Thoracic aorta (tissue), 2 donors: ENCODE measurements at regions not wholly inside any gene's neighbourhood (a gene's known extent, or its start where the extent isn't known, plus 50 kb on each side); places are given as distances from the start of the nearest gene placed in this dataset.
"Not testable (repeated sequence)": the region's sequence is repeated elsewhere in the genome, so short reads cannot be mapped to it uniquely, and the experiment has no call there.

ENCODE experiments used
- ATAC-seq: fragments of 150-250 bp; one replicate; pipeline ENCODE4 v1.8.0; 2017; ENCODE audit warnings: low read depth; ENCODE audit not compliant: insufficient number of reproducible peaks, low FRiP score
- DNase-seq: peaks from one replicate; pipeline ENCODE4 v3.0.0-alpha.2; 2020; ENCODE audit warnings: low spot score
- H3K27ac ChIP-seq, 2 donors: fragments of 200-600 bp; sonication (generic); 1 replicate in 1 of 2; 2 replicates in 1 of 2; pipeline ENCODE4 v1.5.1; 2016; ENCODE audit warnings: mild to moderate bottlenecking in 2 of 2, moderate library complexity in 2 of 2
- H3K27me3 ChIP-seq: fragments of 200-600 bp; sonication (generic); replicated peaks from 2 replicates; pipeline ENCODE4 v1.6.0; 2016; ENCODE audit warnings: mild to moderate bottlenecking; ENCODE audit not compliant: insufficient read depth
- H3K36me3 ChIP-seq: fragments of 200-600 bp; sonication (generic); one replicate; pipeline ENCODE4 v1.5.1; 2016
- H3K4me1 ChIP-seq, 2 donors: fragments of 200-600 bp; sonication (generic); 1 replicate in 1 of 2; 2 replicates in 1 of 2; pipeline versions ENCODE4 v1.5.1 to v1.6.0; 2016; ENCODE audit warnings: low read depth in 2 of 2, mild to moderate bottlenecking in 1 of 2; ENCODE audit not compliant: control insufficient read depth in 1 of 2
- H3K4me3 ChIP-seq: fragments of 200-600 bp; sonication (generic); 2 replicates; pipeline ENCODE4 v1.5.1; 2016; ENCODE audit warnings: mild to moderate bottlenecking
- H3K9me3 ChIP-seq: fragments of 200-600 bp; sonication (generic); 2 replicates; pipeline ENCODE4 v1.5.1; 2016
- TF ChIP-seq, protein P1 (sequence below): fragments of 200-600 bp; sonication (generic); IDR thresholded peaks from one replicate; pipeline ENCODE4 v1.5.1; 2019; ENCODE audit warnings: antibody characterized with exemption

DNA sequence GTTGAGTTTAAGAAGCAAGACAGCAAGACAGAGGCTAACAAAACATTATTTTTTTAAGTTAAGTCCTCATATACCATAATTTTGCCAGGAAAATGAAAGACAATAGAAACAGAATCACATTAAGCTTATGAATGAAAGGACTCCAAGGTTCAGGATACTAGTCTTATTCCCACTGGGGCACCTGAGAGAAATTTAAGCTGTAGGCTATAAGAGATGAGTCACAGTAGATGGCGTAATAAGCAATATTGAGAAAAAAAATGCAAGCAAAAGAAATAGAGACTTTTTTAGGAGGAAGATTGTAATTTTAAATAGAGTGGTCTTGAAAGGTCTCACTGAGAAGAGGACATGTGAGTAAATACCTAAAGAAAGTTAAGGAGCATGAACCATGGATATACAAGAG lies 57.1 kb upstream of the KIF2B start:
- Histone ChIP-seq H3K27me3 (no peaks in the 10 kb centered on the region), H3K27ac (no peak overlapping the region), H3K36me3 (no peaks in the 10 kb centered on the region), H3K4me3 (no peak overlapping the region), H3K9me3 (no peaks in the 10 kb centered on the region), H3K4me1 (no peaks in the 10 kb centered on the region)
- ATAC-seq = no peak
- no peak for DNase-seq
- TF ChIP-seq, protein P1, sequence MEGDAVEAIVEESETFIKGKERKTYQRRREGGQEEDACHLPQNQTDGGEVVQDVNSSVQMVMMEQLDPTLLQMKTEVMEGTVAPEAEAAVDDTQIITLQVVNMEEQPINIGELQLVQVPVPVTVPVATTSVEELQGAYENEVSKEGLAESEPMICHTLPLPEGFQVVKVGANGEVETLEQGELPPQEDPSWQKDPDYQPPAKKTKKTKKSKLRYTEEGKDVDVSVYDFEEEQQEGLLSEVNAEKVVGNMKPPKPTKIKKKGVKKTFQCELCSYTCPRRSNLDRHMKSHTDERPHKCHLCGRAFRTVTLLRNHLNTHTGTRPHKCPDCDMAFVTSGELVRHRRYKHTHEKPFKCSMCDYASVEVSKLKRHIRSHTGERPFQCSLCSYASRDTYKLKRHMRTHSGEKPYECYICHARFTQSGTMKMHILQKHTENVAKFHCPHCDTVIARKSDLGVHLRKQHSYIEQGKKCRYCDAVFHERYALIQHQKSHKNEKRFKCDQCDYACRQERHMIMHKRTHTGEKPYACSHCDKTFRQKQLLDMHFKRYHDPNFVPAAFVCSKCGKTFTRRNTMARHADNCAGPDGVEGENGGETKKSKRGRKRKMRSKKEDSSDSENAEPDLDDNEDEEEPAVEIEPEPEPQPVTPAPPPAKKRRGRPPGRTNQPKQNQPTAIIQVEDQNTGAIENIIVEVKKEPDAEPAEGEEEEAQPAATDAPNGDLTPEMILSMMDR = no peak

DNA sequence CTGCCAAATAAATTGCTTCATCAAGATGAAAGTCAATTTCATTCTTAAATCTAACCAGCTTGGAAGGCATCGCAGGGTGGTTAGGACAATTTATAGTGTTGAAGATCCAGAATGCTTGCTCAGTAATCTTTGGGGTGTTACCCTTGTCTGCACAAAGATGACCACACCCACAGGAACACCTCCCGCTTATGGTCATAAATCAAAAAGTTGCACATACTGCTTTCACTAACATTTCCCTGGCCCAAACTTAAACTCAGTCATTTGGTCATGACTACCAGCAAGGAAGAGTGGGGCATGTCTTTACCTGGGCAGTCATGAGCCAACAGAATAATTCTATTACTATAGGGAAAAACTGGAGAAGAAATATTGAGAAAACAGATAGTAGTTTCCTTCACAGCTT lies 57.6 kb upstream of the KIF2B start:
- TF ChIP-seq, protein P1 = no peak
- DNase-seq = no peak
- Histone ChIP-seq H3K4me1 (no peaks in the 10 kb centered on the region), H3K27me3 (no peaks in the 10 kb centered on the region), H3K36me3 (no peaks in the 10 kb centered on the region), H3K9me3 (no peaks in the 10 kb centered on the region), H3K27ac (no peak overlapping the region), H3K4me3 (no peak overlapping the region)
- ATAC-seq = no peak

DNA sequence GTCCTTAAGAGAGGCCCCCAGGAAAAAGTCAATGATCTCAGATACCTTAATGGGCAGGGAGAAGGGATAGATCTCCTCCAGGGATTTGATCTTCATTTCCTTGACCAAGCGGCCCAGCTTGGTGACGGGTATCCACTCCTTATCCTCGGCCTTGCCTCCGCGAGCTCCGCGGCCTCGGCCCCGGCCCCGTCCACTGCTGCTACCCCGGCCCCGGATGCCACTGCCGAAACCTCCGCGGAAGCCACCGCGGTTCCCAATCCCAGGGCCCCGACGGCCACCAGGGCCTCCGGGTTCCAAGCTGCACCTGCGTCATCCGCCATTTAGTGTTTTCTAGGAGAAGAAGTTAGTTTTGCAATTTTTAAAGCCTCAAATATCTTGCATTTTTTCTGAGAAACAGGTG lies 65.2 kb upstream of the KIF2B start:
- no peak overlapping the region for H3K4me3 ChIP-seq
- TF ChIP-seq, protein P1 = no peak
- H3K9me3 ChIP-seq = no peaks in the 10 kb centered on the region
- DNase-seq (no peak), ATAC-seq (no peak)
- no peaks in the 10 kb centered on the region for H3K27me3 ChIP-seq
- H3K4me1 ChIP-seq = no peaks in the 10 kb centered on the region
- H3K27ac ChIP-seq = no peak overlapping the region
- no peaks in the 10 kb centered on the region for H3K36me3 ChIP-seq

DNA sequence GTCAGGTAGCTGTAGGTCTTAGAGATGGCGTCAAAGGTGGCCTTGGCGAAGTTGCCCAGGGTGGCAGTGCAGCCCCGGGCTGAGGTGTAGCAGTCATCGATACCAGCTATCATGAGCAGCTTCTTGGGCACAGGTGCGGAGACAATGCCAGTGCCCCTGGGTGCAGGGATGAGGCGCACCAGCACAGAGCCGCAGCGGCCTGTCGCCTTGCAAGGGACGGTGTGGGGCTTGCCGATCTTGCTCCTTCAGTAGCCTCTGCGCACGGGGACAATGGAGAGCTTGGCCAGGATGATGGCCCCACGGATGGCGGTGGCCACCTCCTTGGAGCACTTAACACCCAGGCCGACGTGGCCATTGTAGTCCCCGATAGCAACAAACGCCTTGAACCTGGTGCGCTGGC lies 65.6 kb upstream of the KIF2B start:
- ATAC-seq, H3K27ac ChIP-seq: not testable (repeated sequence)

DNA sequence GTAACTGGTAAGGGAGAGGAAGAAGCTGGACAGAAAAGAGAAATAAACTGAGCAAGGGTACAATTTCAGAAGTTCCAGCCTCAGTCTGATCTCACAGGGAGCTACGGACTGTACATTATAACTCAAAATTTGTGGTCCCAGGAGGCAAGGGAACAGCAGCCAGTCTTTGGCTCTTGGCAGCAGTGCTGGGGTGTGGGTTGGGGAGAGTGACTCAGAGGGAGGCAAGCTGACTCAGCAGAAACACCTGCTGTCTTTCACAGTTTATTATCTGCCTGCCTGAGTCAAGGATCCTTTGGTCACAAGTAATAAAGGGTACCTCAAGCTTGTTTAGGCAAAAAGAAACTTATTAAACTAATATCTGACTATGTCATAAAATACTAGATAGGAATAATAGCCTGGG lies 73.5 kb upstream of the KIF2B start:
- no peak overlapping the region for H3K27ac ChIP-seq
- no peaks in the 10 kb centered on the region for H3K9me3 ChIP-seq
- H3K4me3 ChIP-seq = no peak overlapping the region
- no peaks in the 10 kb centered on the region for H3K4me1 ChIP-seq
- no peaks in the 10 kb centered on the region for H3K36me3 ChIP-seq
- H3K27me3 ChIP-seq = no peaks in the 10 kb centered on the region
- ATAC-seq = no peak
- TF ChIP-seq, protein P1 = no peak
- no peak for DNase-seq

More for the DNA sequence above, 65.6 kb upstream of the KIF2B start:
- not testable (repeated sequence) for DNase-seq, H3K9me3 ChIP-seq, H3K27me3 ChIP-seq, H3K4me1 ChIP-seq, H3K36me3 ChIP-seq, H3K4me3 ChIP-seq

DNA sequence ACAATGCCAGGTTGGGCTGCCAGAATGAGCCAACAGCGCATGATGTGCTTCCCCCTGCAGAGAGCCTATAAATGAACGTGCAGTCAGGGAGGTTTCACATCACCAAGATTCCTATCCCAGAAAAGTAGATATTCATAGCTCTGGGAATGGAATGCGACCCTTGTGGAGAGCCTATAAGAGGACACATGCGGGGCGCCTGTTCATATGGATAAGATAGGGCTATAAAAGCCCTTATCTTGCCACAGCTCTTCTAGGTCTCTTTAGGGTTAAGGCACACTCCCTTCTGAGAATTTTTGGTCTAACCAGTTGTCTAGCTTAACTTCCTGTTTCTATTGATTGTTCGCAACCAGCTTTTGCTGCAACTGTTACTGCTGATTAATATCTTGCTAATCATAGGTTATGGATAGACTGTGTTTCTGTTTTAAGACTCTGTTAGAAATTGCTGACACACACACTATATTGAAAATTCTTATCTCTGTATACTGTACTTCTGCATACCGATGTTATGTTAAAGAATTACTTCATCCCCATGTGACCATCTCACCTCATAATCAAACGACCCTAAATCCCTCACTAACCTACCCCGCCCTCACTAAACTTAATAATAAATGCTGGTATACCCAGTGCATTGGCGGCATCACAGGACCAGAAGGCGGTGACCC lies 74.4 kb upstream of the KIF2B start:
- not testable (repeated sequence) for H3K36me3 ChIP-seq, ATAC-seq, H3K4me1 ChIP-seq, DNase-seq, H3K4me3 ChIP-seq, H3K27me3 ChIP-seq, H3K9me3 ChIP-seq, H3K27ac ChIP-seq
